ENCODE measurements at regions not wholly inside any gene's neighbourhood (a gene's known extent, or its start where the extent isn't known, plus 50 kb on each side); places are given as distances from the start of the nearest gene placed in this dataset.

DNA sequence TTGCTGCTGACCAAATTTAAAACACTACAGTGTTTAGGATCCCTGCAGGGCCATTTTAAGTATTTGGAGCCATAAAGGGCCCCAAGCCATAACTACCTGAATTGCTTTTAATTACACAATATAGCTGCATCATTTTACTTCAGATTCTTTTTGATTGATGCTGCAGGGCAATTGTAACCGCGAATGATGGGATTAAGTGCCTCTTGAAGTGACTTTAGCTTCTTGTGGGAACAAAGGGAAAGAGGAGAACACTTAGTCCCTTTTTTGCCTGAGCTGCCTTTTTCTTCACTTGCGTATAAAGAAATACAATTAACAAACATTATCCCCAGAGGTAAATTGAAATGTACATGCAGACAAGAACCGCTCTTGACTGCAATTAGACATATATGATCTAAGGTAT is 228.5 kb downstream of the ZIC5 start:
- no peak overlapping the region for H3K4me3 ChIP-seq (ENCODE audit: low read depth in 1 of 2, low read length in 2 of 2)
- no peaks in the 10 kb centered on the region for H3K9me3 ChIP-seq (ENCODE audit: low read length)
- H3K9ac ChIP-seq (ENCODE audit: low read length), result no peak overlapping the region
- H3K27ac ChIP-seq (ENCODE audit: low read depth, low read length), result no peak overlapping the region
- H3K4me1 ChIP-seq (ENCODE audit: insufficient read depth, low read length), result no peaks in the 10 kb centered on the region
- no peaks in the 10 kb centered on the region for H3K36me3 ChIP-seq (ENCODE audit: insufficient read depth, low read length)
- no peaks in the 10 kb centered on the region for H3K27me3 ChIP-seq (ENCODE audit: control insufficient read depth in 1 of 2, insufficient read depth in 2 of 2, low read length in 2 of 2)

DNA sequence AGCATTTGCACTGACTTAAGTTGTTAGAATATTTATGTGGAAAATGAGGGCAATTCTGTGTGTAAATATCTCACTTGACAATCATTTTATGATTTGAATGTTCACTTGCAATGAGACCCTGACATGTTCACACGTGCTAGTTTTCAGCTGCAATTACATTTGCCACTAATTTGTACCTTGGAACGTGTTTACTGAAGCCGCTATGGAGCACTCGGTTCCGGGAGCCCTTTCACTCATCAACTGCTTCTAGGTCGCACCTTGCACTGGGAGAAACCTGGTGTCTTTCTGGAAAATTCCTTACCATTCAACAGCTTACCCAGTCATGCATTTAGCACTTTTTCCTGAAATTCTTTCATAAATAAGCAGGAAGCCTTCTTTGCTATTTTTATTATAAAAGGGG is 229.6 kb downstream of the ZIC5 start:
- Histone ChIP-seq H3K27me3 (ENCODE audit: control insufficient read depth in 1 of 2, insufficient read depth in 2 of 2, low read length in 2 of 2) (no peaks in the 10 kb centered on the region), H3K27ac (ENCODE audit: low read depth, low read length) (no peak overlapping the region), H3K4me1 (ENCODE audit: insufficient read depth, low read length) (no peaks in the 10 kb centered on the region), H3K4me3 (ENCODE audit: low read depth in 1 of 2, low read length in 2 of 2) (no peak overlapping the region), H3K9me3 (ENCODE audit: low read length) (no peaks in the 10 kb centered on the region), H3K9ac (ENCODE audit: low read length) (no peak overlapping the region), H3K36me3 (ENCODE audit: insufficient read depth, low read length) (no peaks in the 10 kb centered on the region)

DNA sequence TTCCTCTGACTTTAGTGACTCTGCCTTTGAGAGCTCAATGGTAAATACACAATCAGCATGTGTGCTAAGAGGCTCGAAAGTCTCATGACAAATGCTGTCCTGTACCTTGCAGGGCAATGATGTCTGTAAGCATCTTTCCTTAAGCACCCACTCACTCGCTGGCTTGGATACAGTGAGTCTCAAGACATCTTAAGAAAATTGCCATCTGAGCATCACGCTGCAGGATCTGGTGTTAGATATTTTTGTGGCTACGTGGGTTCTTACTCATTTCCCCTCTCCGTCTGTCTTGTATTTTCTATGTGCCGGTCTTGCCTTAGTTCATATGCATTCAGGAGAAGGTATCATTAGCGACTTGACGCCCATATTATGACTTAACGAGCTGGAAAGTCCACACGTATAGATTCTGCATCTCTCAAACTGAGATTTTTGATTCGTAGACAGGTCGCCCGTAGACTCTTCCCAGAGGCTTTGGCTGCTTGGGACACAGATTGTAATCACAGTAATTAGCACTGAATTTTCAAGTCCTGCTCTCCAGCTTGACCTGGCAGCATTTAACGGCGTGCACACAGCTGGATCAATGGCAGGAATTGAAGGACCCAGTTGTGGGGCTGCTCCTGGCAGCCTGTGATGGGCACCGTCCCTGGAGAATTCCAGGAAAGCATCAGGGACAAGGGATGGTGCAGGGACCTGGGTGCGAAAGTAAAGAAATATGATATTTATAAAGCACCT is 231.2 kb downstream of the ZIC5 start:
- Histone ChIP-seq H3K36me3 (ENCODE audit: insufficient read depth, low read length) (no peaks in the 10 kb centered on the region), H3K9me3 (ENCODE audit: low read length) (no peaks in the 10 kb centered on the region), H3K27me3 (ENCODE audit: control insufficient read depth in 1 of 2, insufficient read depth in 2 of 2, low read length in 2 of 2) (no peaks in the 10 kb centered on the region), H3K4me1 (ENCODE audit: insufficient read depth, low read length) (no peaks in the 10 kb centered on the region), H3K9ac (ENCODE audit: low read length) (no peak overlapping the region), H3K27ac (ENCODE audit: low read depth, low read length) (no peak overlapping the region), H3K4me3 (ENCODE audit: low read depth in 1 of 2, low read length in 2 of 2) (no peak overlapping the region)

DNA sequence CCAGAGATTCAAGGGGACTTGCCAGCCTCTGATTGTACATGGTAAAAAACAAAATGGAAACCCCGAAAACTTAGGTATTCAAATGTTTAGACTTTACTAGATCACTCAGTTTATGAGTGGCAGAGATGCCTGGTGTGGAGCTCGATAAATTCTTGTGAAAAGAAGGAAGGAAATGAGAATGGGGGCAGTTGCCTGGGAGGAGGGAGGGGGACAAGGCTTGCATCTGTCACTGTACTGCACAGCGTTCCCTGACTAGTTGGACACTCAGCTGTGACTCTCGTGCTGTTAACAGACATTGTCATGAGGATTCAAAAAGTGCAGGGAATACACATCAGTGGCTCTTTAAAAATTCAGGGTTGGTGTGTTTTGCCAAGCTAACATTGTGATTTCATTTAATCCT is 232.9 kb downstream of the ZIC5 start:
- no peaks in the 10 kb centered on the region for H3K27me3 ChIP-seq (ENCODE audit: control insufficient read depth in 1 of 2, insufficient read depth in 2 of 2, low read length in 2 of 2)
- H3K27ac ChIP-seq (ENCODE audit: low read depth, low read length), result no peak overlapping the region
- H3K4me3 ChIP-seq (ENCODE audit: low read depth in 1 of 2, low read length in 2 of 2), result no peak overlapping the region
- H3K9ac ChIP-seq (ENCODE audit: low read length), result no peak overlapping the region
- H3K9me3 ChIP-seq (ENCODE audit: low read length), result no peaks in the 10 kb centered on the region
- H3K4me1 ChIP-seq (ENCODE audit: insufficient read depth, low read length), result no peaks in the 10 kb centered on the region
- no peaks in the 10 kb centered on the region for H3K36me3 ChIP-seq (ENCODE audit: insufficient read depth, low read length)

DNA sequence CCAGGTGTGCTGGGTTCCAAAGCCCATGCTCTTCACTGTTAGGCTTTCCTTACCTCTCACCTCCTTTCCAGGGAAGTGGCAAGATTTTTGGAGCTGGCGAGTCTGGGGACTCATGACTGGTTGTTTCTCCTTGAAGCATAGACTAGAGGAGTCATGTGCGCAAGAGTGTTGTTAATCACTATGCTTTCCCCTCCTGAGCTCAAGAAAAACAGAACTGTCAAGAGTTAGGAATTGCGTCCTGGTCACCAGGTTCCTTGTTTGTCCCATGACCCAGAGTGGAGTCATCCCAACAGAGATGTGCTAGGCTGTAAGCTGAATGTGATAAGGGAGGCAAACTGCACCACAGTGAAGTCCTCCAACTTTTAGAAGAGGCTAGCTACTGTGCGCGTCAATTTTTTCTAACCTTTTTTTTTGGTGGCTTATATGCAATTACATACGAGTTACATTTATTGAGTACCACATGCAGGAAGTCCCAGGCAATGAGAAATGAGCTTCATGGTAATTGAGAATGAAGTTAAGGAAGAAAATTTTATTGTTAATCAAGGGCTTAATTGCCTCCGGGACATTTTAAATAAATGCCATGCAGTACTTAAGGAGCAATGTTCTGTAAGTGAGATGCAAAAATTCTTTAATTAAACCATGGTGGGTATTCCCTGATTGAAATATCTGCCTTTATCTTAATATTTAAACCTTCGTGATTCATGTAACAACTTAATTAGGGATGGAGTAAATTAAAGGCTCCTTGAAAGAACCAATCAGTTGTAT is 233.9 kb downstream of the ZIC5 start:
- no peaks in the 10 kb centered on the region for H3K9me3 ChIP-seq (ENCODE audit: low read length)
- H3K4me1 ChIP-seq (ENCODE audit: insufficient read depth, low read length), result no peaks in the 10 kb centered on the region
- H3K4me3 ChIP-seq (ENCODE audit: low read depth in 1 of 2, low read length in 2 of 2), result no peak overlapping the region
- H3K27ac ChIP-seq (ENCODE audit: low read depth, low read length), result no peak overlapping the region
- no peaks in the 10 kb centered on the region for H3K27me3 ChIP-seq (ENCODE audit: control insufficient read depth in 1 of 2, insufficient read depth in 2 of 2, low read length in 2 of 2)
- no peak overlapping the region for H3K9ac ChIP-seq (ENCODE audit: low read length)
- no peaks in the 10 kb centered on the region for H3K36me3 ChIP-seq (ENCODE audit: insufficient read depth, low read length)

DNA sequence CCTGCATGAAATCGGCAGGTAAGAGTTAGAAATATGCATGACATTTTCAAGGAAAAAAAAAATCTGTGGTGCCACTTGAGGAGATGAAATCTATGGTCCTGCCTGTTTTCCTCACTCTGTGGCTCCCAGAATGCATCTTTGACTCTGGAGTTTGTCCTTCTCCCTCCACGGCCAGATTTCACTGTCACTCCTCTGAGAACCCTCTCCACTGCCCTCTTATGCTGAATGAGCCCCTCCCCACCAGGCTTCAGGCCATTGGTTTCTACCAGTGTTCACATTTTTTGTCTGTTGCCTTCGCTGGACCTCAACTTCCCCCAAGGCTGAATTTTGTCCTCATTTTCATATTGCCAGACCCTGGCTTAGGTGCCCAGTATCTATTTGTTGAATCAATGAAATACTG is 235.0 kb downstream of the ZIC5 start:
- Histone ChIP-seq H3K9me3 (ENCODE audit: low read length) (no peaks in the 10 kb centered on the region), H3K4me1 (ENCODE audit: insufficient read depth, low read length) (no peaks in the 10 kb centered on the region), H3K36me3 (ENCODE audit: insufficient read depth, low read length) (no peaks in the 10 kb centered on the region), H3K27me3 (ENCODE audit: control insufficient read depth in 1 of 2, insufficient read depth in 2 of 2, low read length in 2 of 2) (no peaks in the 10 kb centered on the region), H3K9ac (ENCODE audit: low read length) (no peak overlapping the region), H3K4me3 (ENCODE audit: low read depth in 1 of 2, low read length in 2 of 2) (no peak overlapping the region), H3K27ac (ENCODE audit: low read depth, low read length) (no peak overlapping the region)

DNA sequence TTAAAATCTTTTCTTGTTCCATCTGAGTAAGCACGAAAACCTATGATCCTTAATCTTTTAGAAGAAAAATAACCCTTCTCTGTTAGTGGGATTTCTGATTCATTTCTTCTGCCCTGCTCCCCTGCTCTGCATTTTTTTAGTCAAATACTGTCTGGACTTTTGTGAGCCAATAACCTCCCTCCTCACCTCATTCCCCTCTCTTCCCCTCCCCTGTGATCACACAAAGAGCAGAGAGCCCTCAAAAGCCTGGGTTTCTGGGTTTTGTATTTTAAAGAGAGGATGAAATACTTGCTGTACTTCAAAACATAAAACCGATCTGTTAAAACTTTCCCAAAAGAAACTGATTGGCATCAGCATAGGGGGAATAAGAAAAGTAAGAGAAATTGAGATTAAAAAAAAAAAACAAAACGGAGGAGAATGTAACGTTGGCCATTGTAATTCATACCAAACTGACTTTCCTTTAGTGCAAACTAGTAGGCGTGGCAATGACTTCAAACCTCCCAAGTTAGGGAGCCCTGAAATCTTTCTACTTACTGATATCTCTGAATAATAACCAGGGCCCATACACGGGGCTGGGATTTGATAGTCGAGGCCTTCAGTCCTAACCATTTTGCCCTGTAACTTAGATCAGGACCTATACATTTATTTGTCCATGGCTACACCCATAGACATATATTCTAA is 232.9 kb downstream of the TM9SF2 start:
- no peaks in the 10 kb centered on the region for H3K27me3 ChIP-seq (ENCODE audit: control insufficient read depth in 1 of 2, insufficient read depth in 2 of 2, low read length in 2 of 2)
- no peak overlapping the region for H3K4me3 ChIP-seq (ENCODE audit: low read depth in 1 of 2, low read length in 2 of 2)
- no peaks in the 10 kb centered on the region for H3K9me3 ChIP-seq (ENCODE audit: low read length)
- H3K4me1 ChIP-seq (ENCODE audit: insufficient read depth, low read length), result no peaks in the 10 kb centered on the region
- H3K9ac ChIP-seq (ENCODE audit: low read length), result no peak overlapping the region
- no peaks in the 10 kb centered on the region for H3K36me3 ChIP-seq (ENCODE audit: insufficient read depth, low read length)
- H3K27ac ChIP-seq (ENCODE audit: low read depth, low read length), result no peak overlapping the region

DNA sequence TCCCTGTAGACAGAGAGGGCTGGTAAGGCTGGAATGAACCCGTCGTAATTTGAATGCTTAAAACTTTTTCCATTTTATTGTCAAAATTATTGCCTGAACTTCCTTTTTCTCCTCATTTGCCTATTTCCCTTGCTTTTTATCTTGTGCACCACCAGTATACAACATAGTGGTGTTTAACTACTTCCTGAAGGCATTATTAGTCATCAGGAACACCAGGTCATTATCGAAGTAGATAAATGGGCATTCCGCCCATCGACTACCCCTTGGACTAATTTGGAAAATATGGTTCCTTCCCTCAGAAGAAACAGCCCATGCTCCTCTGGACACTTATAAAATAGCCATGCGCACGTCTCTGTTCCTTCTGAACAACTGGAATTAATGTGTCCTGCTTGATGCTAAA is 232.1 kb downstream of the TM9SF2 start:
- Histone ChIP-seq H3K9ac (ENCODE audit: low read length) (no peak overlapping the region), H3K4me3 (ENCODE audit: low read depth in 1 of 2, low read length in 2 of 2) (no peak overlapping the region), H3K27ac (ENCODE audit: low read depth, low read length) (no peak overlapping the region), H3K9me3 (ENCODE audit: low read length) (no peaks in the 10 kb centered on the region), H3K27me3 (ENCODE audit: control insufficient read depth in 1 of 2, insufficient read depth in 2 of 2, low read length in 2 of 2) (no peaks in the 10 kb centered on the region), H3K36me3 (ENCODE audit: insufficient read depth, low read length) (no peaks in the 10 kb centered on the region), H3K4me1 (ENCODE audit: insufficient read depth, low read length) (no peaks in the 10 kb centered on the region)

DNA sequence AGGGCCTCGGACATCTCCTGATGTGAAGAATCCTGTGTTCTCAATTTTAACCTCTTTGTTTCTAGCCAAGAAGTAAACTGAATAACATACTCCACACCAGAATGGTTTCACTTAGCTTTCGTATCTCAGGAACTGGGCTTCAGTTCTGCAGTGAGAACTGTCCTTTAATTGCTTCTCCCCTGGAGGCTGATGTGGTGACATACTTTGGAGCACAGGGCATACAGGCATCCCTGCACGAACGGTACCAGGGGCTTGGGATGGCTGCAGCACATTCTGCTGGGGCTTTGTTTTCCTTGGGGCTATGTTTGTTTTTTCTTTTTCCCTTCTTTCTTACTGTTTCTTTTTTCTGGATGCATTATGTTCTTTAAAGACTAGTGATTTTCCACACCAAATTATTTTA is 230.5 kb downstream of the TM9SF2 start:
- Histone ChIP-seq H3K9me3 (ENCODE audit: low read length) (no peaks in the 10 kb centered on the region), H3K36me3 (ENCODE audit: insufficient read depth, low read length) (no peaks in the 10 kb centered on the region), H3K27me3 (ENCODE audit: control insufficient read depth in 1 of 2, insufficient read depth in 2 of 2, low read length in 2 of 2) (no peaks in the 10 kb centered on the region), H3K27ac (ENCODE audit: low read depth, low read length) (no peak overlapping the region), H3K4me3 (ENCODE audit: low read depth in 1 of 2, low read length in 2 of 2) (no peak overlapping the region), H3K9ac (ENCODE audit: low read length) (no peak overlapping the region), H3K4me1 (ENCODE audit: insufficient read depth, low read length) (no peaks in the 10 kb centered on the region)

DNA sequence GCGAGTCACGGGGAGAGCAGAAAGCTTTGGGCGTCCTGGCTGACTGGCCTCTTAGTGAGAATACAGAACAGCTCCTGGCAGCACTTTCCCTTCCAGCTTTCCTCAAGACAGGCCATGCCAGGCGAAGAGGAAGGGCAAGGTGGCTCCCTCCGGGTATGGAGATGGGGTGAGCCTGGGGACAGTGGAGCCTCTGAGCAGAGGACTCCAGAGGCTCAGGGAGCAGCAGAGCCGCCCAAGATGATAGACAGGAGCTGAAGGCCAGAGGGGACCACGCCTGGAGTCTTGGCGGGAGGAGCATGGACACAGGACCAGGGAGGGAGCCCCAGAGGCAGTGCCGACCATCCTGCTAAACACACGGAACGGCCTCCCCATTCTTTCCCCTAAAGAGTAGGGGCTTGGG is 229.1 kb downstream of the TM9SF2 start:
- Histone ChIP-seq H3K4me3 (ENCODE audit: low read depth in 1 of 2, low read length in 2 of 2) (no peak overlapping the region), H3K9ac (ENCODE audit: low read length) (no peak overlapping the region), H3K9me3 (ENCODE audit: low read length) (no peaks in the 10 kb centered on the region), H3K36me3 (ENCODE audit: insufficient read depth, low read length) (no peaks in the 10 kb centered on the region), H3K27me3 (ENCODE audit: control insufficient read depth in 1 of 2, insufficient read depth in 2 of 2, low read length in 2 of 2) (no peaks in the 10 kb centered on the region), H3K27ac (ENCODE audit: low read depth, low read length) (no peak overlapping the region), H3K4me1 (ENCODE audit: insufficient read depth, low read length) (no peaks in the 10 kb centered on the region)

DNA sequence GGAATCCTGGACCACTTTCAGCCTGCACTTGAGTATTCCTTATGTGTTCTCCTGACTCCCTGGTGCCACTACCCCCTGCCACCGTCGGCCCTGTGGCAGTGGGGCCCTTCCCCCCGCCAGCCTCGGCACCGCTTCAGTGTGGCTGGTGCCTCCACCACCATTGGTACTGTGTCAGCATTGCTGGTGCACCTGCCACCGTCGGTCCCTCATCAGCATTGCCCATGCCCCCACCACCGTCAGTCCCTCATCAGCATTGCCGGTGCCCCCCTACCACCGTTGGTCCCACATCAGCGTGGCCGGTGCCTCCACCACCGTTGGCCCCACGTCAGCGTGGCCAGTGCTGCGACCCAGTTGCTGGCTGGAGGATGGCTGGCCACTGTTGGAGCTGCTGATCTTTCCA is 228.5 kb downstream of the TM9SF2 start:
- Histone ChIP-seq H3K4me3 (ENCODE audit: low read depth in 1 of 2, low read length in 2 of 2) (no peak overlapping the region), H3K36me3 (ENCODE audit: insufficient read depth, low read length) (no peaks in the 10 kb centered on the region), H3K27ac (ENCODE audit: low read depth, low read length) (no peak overlapping the region), H3K9ac (ENCODE audit: low read length) (no peak overlapping the region), H3K27me3 (ENCODE audit: control insufficient read depth in 1 of 2, insufficient read depth in 2 of 2, low read length in 2 of 2) (no peaks in the 10 kb centered on the region), H3K4me1 (ENCODE audit: insufficient read depth, low read length) (no peaks in the 10 kb centered on the region), H3K9me3 (ENCODE audit: low read length) (no peaks in the 10 kb centered on the region)

All from muscle layer of colon (tissue), 2 donors.